HG03575 (cell line): ENCODE measurements at regions not wholly inside any gene's neighbourhood (a gene's known extent, or its start where the extent isn't known, plus 50 kb on each side); places are given as distances from the start of the nearest gene placed in this dataset.
A peak's percentile ranks its signal among the peaks of the same experiment; 100 is the strongest.

Experiments used
- ATAC-seq: cut with Tn5 transposase; IDR thresholded peaks from one replicate; pipeline ENCODE4 v1.9.1; 2021; ENCODE audit not compliant: unreplicated experiment, insufficient number of reproducible peaks, low FRiP score; ENCODE audit errors: extremely low read depth

- no peak for ATAC-seq
These were observed 328.4 kb upstream of the DPH6 start for GRCh38 chr15:35874260-35874905.

DNA sequence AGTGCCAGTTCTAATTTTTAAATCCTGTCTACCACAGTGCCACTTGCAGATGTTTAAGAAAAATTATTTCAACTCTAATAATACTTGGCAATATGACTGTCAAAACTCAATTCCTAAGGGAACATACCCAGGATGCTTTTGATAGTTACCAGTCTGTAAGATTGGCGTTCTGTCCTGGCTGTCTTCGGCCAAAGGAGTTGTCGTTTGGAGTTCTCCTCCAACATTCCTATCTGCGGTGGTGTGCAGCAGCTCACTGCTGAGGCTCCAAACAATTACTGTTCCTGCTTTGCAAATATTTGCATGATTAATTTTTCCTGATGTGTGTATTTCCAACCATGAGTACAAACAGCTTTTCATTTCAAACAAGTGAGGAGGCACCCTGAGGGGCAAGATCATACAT is 330.8 kb upstream of the DPH6 start:
- no peak for ATAC-seq

DNA sequence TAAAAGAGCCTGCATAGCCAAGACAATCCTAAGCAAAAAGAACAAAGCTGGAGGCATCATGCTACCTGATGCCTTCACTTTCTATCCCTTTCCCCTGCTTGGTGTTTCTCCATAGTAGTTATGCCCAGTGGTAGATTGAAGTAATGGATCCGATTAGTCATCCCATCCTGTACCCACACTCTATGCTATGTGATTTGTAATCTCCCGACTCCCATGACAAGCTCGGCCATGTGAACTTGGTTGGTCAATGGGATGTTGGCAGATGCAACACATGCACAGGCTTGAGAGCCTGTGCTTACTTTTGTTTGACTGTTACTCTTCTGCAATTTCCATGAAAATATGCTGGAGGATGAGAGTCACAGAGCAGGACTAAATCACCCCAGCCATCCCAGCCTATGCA is 334.9 kb upstream of the DPH6 start:
- ATAC-seq = no peak

DNA sequence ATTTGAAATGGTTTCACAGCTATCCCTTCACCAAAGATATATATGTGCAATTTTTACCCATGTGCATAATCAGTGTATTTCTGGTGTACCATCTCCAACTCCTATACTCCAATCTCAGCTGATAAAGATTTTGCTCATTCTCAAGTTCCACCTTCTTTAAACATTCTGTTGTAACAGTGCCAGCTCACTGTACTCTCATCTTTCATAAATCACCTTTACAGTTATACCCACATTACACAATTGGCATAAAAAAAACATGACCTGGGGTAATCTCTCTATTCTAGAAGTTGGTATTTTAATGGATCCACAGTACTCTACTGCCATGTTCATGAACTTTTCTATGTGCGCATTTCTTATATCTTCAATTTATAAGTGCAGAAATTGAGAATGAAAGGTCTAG is 339.9 kb upstream of the DPH6 start:
- ATAC-seq = no peak

GRCh38 chr15:35886765-35887164 is 340.8 kb upstream of the DPH6 start:
- ATAC-seq = no peak

GRCh38 chr15:35888815-35889214 is 342.9 kb upstream of the DPH6 start:
- no peak for ATAC-seq

DNA sequence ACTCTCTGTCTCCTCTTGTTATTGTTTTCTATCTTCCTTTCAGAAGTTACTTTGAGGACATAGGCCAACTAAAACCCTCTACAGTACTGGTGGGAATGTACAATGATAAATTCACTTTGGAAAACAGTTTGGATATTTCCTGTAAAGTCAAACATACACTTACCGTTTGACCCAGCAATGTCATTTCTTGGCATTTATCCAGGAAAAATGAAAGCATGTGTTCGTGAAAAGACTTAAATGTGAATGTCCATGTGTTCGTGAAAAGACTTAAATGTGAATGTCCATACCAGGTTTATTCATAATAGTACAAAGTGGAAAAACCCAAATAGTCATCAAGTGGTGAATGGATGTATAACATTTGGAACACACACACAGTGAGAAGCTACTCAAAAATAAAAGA is 361.5 kb upstream of the DPH6 start:
- ATAC-seq = no peak

GRCh38 chr15:35909414-35909813 is 363.4 kb upstream of the DPH6 start:
- ATAC-seq = no peak

DNA sequence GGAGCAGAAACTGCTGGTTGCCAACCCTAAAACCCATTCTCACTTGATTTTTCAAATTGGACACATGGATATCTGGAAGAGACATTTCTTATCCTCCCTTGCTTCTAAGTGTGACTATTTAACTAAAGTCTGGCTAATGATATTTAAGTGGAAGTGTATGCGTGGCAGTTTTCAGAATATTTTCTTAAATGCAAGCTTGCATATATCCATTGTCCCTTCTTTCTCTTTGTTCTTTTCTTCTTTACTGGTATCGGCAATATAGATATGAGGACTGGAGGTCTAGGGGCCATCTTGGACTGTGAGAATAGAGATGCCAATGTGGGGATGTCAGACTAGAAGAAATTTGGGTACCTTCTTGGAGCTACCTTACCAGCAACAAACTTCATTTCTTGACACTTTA is 364.3 kb upstream of the DPH6 start:
- no peak for ATAC-seq

DNA sequence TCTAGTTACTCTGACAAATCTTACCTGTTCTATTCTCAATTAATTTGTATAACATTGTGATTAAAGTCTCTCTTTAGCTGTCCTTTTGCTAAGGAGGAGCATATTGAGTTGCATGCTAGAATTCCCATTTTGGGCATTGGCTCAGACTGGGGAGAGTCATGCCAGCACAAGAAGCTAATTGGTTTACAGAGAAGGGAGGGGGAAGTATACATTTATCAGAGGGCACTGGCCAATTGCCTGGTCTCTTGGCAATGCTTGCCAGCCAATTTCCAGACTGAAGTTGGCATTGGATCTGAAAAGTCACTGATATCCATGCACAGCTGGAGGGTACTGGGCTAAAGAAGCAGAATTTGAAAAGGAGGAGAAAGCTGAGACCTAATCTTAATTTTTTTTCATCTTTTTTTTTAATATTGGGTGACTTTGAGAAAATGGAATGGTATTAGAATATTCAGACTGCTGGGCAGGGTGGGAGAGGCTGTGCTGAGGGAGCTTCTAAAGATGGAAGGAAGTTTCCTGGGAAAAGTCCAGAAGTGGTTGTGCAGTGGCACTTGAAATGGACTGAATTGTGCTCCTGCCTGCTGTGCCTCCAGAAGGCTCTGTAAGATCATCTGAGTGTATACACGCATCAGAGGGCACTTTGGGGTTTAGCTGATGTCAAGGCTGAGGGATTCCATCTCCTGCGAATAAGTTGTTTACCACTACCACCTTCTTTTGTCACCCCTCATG is 365.2 kb upstream of the DPH6 start:
- ATAC-seq = no peak

GRCh38 chr15:35912196-35912595 is 366.2 kb upstream of the DPH6 start:
- no peak for ATAC-seq

DNA sequence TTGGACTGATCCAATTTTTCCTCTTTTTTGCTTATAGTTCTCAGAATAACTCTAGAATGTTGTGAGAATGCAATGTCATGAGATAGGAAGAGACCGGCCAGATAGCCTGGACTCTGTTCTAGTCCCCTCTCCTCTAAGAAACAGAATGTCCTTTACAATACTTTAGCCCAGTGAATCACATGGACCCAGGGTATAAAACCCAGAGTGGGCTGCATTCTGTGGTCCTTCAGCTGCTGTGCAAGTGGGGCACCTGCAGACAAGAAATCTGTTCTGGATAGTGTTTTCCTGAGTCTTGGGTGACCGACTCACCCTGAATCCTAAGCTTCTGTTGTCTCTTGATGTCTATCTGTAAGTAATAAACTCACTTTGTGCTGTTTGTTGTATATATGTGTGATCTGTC is 368.6 kb upstream of the DPH6 start:
- no peak for ATAC-seq

DNA sequence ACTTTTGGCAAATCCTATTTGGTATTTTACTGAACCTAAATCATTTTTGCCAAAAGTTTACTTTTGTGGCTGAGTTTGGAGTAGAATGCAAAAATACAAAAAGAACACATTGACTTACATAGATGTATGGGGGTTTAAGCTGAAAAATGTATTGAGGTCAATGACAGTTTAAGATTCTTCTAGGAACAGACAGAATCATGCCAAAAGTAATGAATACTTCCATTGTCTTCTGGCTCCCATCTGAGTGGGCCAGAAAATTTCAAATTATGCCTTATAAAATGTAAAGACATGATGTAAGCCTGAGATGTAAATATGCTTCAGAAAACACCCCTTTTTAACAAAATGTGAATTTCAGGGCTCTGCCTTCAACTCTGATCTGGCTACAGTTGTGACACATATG is 375.1 kb upstream of the DPH6 start:
- no peak for ATAC-seq

DNA sequence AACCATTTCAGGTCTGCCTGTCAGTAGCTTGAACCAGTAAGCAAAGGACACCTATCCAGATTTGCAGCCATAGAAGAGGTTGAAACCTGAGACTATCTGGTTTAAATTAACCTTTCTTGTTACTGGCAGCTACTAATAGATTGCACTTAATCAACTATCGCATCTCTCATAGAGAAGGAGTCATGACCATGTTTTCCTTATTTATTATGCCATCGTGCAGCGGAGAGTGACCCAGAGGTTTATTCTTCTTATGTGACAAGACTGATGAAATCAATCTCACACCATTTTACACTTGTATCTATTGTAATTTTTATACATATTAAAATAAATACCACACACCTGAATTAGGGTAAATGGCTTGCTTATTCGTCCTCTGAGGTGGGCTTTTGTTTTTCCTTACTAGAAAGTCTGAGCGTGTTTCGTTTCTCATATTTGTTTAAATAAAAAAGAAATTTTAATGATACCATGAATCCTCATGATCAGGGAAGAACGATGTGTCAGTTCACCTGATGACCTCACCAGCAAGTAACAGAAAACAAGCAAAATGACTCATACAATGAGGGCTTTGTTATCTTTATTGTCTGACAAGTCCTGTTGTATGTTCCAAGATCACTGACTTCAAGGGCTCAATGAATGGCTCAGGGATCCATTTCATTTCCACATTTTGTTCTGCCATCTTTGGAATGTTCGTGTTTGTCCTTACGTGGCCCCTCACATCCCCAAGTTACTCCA is 379.5 kb upstream of the DPH6 start:
- no peak for ATAC-seq

GRCh38 chr15:35926007-35926380 is 380.0 kb upstream of the DPH6 start:
- no peak for ATAC-seq

GRCh38 chr15:35928847-35929246 is 382.9 kb upstream of the DPH6 start:
- no peak for ATAC-seq

DNA sequence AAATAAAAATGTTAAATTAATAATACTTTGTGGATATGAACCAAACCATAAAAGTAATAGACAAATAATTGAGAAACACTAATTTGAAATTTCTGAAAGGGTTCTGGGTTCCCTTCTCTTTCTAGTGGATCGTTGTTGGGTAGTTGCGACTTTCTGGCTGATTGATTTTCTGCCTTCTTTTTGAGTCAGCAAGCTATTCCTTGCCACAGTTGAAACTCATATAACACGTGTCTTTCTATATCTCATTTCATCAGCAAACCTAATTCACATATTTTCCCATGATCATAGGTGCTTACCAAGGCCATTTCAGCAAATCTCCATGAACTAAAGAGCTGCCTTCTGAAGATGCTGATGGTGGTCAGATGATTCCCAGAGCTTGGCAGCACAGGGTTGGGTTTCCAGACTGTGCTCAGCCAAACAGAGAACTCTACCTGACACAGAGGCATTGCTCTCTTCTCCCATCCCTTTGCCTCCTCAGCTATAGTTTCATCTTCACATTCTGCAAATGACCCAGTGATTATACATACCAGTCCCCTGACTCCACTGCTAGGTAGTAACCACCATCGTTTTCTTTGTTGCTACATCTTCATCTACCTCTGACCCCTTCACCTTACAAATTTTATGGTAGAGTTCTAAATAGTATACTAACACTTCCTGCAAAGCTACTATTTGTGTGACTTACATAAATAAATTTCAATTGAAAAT is 383.9 kb upstream of the DPH6 start:
- ATAC-seq = peak; percentile 65

DNA sequence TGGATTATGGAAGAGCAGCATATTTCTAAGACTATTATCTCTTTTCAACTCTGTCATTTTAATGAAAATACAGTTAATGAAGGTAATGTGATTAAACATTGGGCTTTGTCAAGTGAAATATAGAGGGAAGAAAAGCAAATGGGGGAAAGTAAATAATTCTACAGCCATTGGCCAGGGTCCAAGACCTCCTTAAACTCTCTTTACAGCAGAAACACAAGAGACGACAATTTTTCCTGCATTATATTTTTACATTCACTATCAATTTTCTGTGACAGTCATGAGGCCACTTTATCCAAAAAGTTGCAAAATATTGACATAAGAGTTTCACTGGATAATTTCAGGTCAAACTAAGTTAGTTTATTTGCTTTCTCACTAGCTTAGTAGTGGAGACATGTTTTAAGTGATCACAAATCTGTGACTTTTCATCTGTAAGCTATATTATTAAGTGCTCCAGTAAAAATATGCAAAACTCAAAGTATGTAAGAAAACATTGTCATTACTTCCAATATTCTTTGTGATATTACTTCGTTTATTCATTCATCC is 385.9 kb upstream of the DPH6 start:
- no peak for ATAC-seq

DNA sequence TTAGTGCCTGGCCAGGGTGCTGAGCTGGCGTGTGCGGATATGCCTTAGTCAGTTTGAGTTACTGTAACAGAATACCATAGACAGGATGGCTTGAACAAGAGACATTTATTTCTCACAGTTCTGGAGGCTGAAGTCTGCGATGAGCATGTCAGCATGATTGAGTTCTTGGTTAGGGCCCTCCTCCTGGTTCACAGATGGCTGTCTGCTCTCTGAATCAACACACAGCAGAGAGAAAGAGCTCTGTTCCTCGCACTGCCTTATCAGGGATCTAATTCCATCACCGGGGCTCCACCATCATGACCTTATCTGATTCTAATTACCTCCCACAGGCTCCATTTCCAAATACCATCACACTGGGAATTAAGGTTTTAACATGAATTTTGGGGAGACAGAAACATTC is 386.6 kb upstream of the DPH6 start:
- no peak for ATAC-seq
